Astrocyte (in vitro differentiated cells and primary cell): ENCODE measurements at regions not wholly inside any gene's neighbourhood (a gene's known extent, or its start where the extent isn't known, plus 50 kb on each side); places are given as distances from the start of the nearest gene placed in this dataset.

ENCODE experiments used
- DNase-seq: peaks from one replicate; pipeline ENCODE4 v3.0.0-alpha.2; 2010; ENCODE audit warnings: low read depth
- FAIRE-seq: peaks from 2 replicates; lab custom pipeline; 2011; peaks lifted over from hg19 to GRCh38; lab: Jason Lieb, UNC
- H2AFZ ChIP-seq: 2 replicates; pipeline ENCODE4 v1.6.0; 2012; ENCODE audit warnings: low read depth, low read length, inconsistent platforms
- H3K27ac ChIP-seq: 2 replicates; pipeline ENCODE4 v1.5.1; 2011; ENCODE audit warnings: low read depth, low read length, inconsistent platforms
- H3K27me3 ChIP-seq: 2 replicates; pipeline ENCODE4 v1.6.0; 2011; ENCODE audit warnings: low read length, inconsistent platforms; ENCODE audit not compliant: insufficient read depth
- H3K36me3 ChIP-seq: 2 replicates; pipeline ENCODE4 v1.5.1; 2011; ENCODE audit warnings: low read length, inconsistent platforms; ENCODE audit not compliant: insufficient read depth
- H3K4me1 ChIP-seq: 2 replicates; pipeline ENCODE4 v1.5.1; 2011; ENCODE audit warnings: low read length, inconsistent platforms; ENCODE audit not compliant: insufficient read depth
- H3K4me2 ChIP-seq: 2 replicates; pipeline ENCODE4 v1.6.0; 2012; ENCODE audit warnings: low read length, inconsistent platforms
- H3K4me3 ChIP-seq: 2 replicates; pipeline ENCODE4 v1.5.1; 2011; ENCODE audit warnings: low read depth, mild to moderate bottlenecking, low read length, inconsistent platforms; ENCODE audit not compliant: insufficient read depth
- H3K79me2 ChIP-seq: 2 replicates; pipeline ENCODE4 v1.6.0; 2012; ENCODE audit warnings: mild to moderate bottlenecking, low read length, inconsistent platforms; ENCODE audit not compliant: insufficient read depth
- H3K9ac ChIP-seq: 2 replicates; pipeline ENCODE4 v1.6.0; 2012; ENCODE audit warnings: mild to moderate bottlenecking, low read length, inconsistent platforms
- H3K9me3 ChIP-seq: 2 replicates; pipeline ENCODE4 v1.5.1; 2012; ENCODE audit warnings: low read depth, mild to moderate bottlenecking, low read length, inconsistent platforms; ENCODE audit not compliant: insufficient read depth
- H4K20me1 ChIP-seq: 2 replicates; pipeline ENCODE4 v1.6.0; 2012; ENCODE audit warnings: low read length, inconsistent platforms; ENCODE audit not compliant: insufficient read depth
- H3K27ac Mint-ChIP-seq: one replicate; pipeline ENCODE4 v1.8.0; 2021; ENCODE audit warnings: mild to moderate bottlenecking, mixed read lengths; ENCODE audit not compliant: unreplicated experiment
- H3K27me3 Mint-ChIP-seq: one replicate; pipeline ENCODE4 v1.8.0; 2021; ENCODE audit warnings: low read depth, mixed read lengths; ENCODE audit not compliant: unreplicated experiment
- H3K36me3 Mint-ChIP-seq: one replicate; pipeline ENCODE4 v1.8.0; 2021; ENCODE audit warnings: low read depth, mixed read lengths; ENCODE audit not compliant: unreplicated experiment
- H3K4me1 Mint-ChIP-seq: one replicate; pipeline ENCODE4 v1.8.0; 2021; ENCODE audit warnings: low read depth, mixed read lengths; ENCODE audit not compliant: unreplicated experiment
- H3K4me3 Mint-ChIP-seq: one replicate; pipeline ENCODE4 v1.8.0; 2021; ENCODE audit warnings: mild to moderate bottlenecking, moderate library complexity, mixed read lengths; ENCODE audit not compliant: unreplicated experiment
- H3K9me3 Mint-ChIP-seq: one replicate; pipeline ENCODE4 v1.8.0; 2021; ENCODE audit warnings: mild to moderate bottlenecking, mixed read lengths; ENCODE audit not compliant: unreplicated experiment
- EZH2 ChIP-seq: IDR thresholded peaks from 2 replicates; pipeline ENCODE4 v1.6.1; 2012; ENCODE audit warnings: mild to moderate bottlenecking, low read length, inconsistent platforms; ENCODE audit not compliant: insufficient read depth
- TF ChIP-seq, protein P1 (sequence below): IDR thresholded peaks from 2 replicates; pipeline ENCODE4 v1.5.1; 2011; ENCODE audit warnings: low read depth, mild to moderate bottlenecking, inconsistent platforms, low read length, moderate library complexity; ENCODE audit not compliant: insufficient read depth

DNA sequence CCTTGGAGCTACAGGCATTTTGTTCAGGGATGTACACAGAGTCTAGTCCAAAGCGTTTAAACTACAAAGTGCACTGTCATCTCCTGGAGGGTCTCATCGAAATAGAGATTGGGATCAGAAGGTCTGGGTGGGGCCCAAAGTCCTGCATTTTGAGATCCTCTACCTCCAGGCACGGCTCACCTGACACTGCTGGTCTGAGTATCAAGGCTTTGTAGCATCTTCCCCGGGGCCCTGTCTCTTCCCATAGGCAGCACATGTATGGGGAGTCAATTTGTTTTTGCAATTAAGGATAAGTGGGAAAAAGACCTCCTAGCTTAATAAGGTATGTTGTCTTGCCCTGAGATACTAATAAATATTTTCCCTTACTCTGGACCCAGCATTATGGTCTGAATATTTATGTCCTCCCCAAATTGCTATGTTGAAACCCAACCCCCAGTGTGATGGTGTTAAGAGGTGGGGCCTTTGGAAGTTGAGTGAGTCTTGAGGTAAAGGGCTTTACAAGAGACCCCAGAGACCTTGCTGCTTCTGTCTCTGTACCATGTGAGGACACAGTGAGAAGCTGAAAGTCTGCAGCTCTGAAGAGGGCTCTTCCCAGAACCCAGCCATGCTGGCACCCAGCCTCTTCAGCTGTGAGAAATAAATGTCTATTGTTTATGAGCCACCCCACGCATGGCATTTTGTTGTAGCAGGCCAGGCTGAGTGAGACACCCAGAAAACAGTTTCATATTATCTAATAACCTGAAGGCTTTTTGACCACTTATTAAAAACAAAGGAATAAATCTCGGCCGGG is 258.7 kb upstream of the HS6ST1 start:
- FAIRE-seq (no peak), DNase-seq (no peak)
- Histone ChIP-seq H3K9me3 (peaks cover 2% of the 10 kb centered on the region), H3K4me1 (no peaks in the 10 kb centered on the region), H3K27ac (no peak overlapping the region), H3K79me2 (no peaks in the 10 kb centered on the region), H4K20me1 (no peaks in the 10 kb centered on the region), H3K36me3 (no peaks in the 10 kb centered on the region), H3K4me3 (no peak overlapping the region), H2AFZ (no peak overlapping the region), H3K4me2 (no peak overlapping the region), H3K27me3 (no peaks in the 10 kb centered on the region), H3K9ac (no peak overlapping the region)
- Mint-ChIP-seq H3K27me3 (peaks cover 15% of the 10 kb centered on the region), H3K4me3 (no peak overlapping the region), H3K9me3 (no peaks in the 10 kb centered on the region), H3K4me1 (no peaks in the 10 kb centered on the region), H3K36me3 (no peaks in the 10 kb centered on the region), H3K27ac (no peak overlapping the region)
- TF ChIP-seq, protein P1, sequence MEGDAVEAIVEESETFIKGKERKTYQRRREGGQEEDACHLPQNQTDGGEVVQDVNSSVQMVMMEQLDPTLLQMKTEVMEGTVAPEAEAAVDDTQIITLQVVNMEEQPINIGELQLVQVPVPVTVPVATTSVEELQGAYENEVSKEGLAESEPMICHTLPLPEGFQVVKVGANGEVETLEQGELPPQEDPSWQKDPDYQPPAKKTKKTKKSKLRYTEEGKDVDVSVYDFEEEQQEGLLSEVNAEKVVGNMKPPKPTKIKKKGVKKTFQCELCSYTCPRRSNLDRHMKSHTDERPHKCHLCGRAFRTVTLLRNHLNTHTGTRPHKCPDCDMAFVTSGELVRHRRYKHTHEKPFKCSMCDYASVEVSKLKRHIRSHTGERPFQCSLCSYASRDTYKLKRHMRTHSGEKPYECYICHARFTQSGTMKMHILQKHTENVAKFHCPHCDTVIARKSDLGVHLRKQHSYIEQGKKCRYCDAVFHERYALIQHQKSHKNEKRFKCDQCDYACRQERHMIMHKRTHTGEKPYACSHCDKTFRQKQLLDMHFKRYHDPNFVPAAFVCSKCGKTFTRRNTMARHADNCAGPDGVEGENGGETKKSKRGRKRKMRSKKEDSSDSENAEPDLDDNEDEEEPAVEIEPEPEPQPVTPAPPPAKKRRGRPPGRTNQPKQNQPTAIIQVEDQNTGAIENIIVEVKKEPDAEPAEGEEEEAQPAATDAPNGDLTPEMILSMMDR = no peak
- TF ChIP-seq EZH2 = no peak

DNA sequence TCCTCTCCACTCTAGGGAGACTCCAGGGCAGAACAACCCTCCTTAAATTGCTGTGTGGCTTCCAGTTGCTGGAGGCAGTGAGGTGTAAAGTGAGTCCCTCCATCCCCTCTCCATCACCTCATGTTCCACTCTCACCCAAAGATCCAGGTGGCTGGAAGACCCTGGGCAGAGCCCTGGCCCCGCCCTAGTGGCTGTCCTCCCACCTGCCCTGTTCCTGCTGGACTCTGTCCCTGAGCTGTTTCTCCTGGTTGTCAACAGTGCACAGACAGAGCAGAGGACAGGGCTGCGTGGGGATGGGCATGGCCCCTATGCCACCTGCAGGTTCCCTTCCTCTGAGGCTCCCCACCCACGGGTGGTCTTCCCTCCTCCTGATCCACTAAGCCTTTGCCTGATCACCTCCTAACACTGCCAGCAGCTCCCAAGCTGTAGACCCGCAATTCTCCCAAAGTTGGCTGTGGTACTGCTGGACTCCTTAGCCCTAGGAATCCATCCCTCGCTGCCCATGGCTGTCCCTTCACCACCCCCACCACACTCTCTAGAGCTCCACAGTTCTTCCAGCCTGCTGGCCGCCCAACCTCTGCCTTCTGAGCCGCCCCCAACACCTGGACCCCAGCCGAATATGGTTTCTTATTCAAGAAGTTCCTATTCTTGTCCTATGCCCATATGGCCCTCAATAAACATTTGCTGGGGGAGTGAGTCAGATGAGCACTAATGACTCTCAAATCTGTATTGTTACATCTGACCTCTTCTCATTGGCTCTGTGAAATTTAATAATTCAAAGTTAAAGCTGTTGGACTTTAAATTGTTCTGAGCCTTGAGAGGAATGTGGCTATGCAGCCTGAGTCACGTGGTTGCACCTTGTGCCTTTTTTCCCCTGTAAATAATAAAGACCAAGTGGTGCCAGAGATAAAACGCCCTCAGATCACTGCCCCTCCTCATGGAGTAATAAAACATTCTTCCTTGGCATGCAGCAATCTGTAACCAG is 260.0 kb upstream of the HS6ST1 start:
- H3K9me3 ChIP-seq = no peaks in the 10 kb centered on the region
- no peak for TF ChIP-seq EZH2
- TF ChIP-seq, protein P1 = no peak
- FAIRE-seq (no peak), DNase-seq (no peak)
- no peaks in the 10 kb centered on the region for H3K27me3 ChIP-seq
- Mint-ChIP-seq H3K4me1 (no peaks in the 10 kb centered on the region), H3K9me3 (no peaks in the 10 kb centered on the region), H3K36me3 (no peaks in the 10 kb centered on the region), H3K4me3 (no peak overlapping the region), H3K27me3 (peaks cover 9% of the 10 kb centered on the region), H3K27ac (no peak overlapping the region)
- H4K20me1 ChIP-seq = no peaks in the 10 kb centered on the region
- H3K36me3 ChIP-seq = no peaks in the 10 kb centered on the region
- H3K9ac ChIP-seq = no peak overlapping the region
- H3K4me3 ChIP-seq = no peak overlapping the region
- H2AFZ ChIP-seq = no peak overlapping the region
- no peak overlapping the region for H3K27ac ChIP-seq
- no peak overlapping the region for H3K4me2 ChIP-seq
- H3K4me1 ChIP-seq = no peaks in the 10 kb centered on the region
- H3K79me2 ChIP-seq = no peaks in the 10 kb centered on the region
